Neural crest cell (in vitro differentiated cells): ENCODE measurements at regions not wholly inside any gene's neighbourhood (a gene's known extent, or its start where the extent isn't known, plus 50 kb on each side); places are given as distances from the start of the nearest gene placed in this dataset.

Source experiments
- DNase-seq: peaks from one replicate; pipeline ENCODE4 v3.0.0; 2021; ENCODE audit warnings: low read depth, mixed read lengths, low spot score
- H3K27ac Mint-ChIP-seq: one replicate; pipeline ENCODE4 v1.8.0; 2021; ENCODE audit warnings: mild to moderate bottlenecking, mixed read lengths; ENCODE audit not compliant: unreplicated experiment
- H3K27me3 Mint-ChIP-seq: 2 replicates; pipeline ENCODE4 v1.8.0; 2021; ENCODE audit warnings: low read depth, mild to moderate bottlenecking, mixed read lengths
- H3K36me3 Mint-ChIP-seq: 2 replicates; pipeline ENCODE4 v1.8.0; 2021; ENCODE audit warnings: low read depth, mild to moderate bottlenecking, mixed read lengths
- H3K4me1 Mint-ChIP-seq: 2 replicates; pipeline ENCODE4 v1.8.0; 2021; ENCODE audit warnings: mixed read lengths
- H3K4me3 Mint-ChIP-seq: one replicate; pipeline ENCODE4 v1.8.0; 2021; ENCODE audit warnings: mild to moderate bottlenecking, mixed read lengths
- H3K9me3 Mint-ChIP-seq: 2 replicates; pipeline ENCODE4 v1.8.0; 2021; ENCODE audit warnings: mixed read lengths
- TF ChIP-seq, protein P1 (sequence below): fragments of 200-600 bp; sonication (generic); conservative IDR thresholded peaks from 2 replicates; pipeline ENCODE4 v1.5.0; 2021; ENCODE audit warnings: antibody characterized with exemption, mild to moderate bottlenecking

DNA sequence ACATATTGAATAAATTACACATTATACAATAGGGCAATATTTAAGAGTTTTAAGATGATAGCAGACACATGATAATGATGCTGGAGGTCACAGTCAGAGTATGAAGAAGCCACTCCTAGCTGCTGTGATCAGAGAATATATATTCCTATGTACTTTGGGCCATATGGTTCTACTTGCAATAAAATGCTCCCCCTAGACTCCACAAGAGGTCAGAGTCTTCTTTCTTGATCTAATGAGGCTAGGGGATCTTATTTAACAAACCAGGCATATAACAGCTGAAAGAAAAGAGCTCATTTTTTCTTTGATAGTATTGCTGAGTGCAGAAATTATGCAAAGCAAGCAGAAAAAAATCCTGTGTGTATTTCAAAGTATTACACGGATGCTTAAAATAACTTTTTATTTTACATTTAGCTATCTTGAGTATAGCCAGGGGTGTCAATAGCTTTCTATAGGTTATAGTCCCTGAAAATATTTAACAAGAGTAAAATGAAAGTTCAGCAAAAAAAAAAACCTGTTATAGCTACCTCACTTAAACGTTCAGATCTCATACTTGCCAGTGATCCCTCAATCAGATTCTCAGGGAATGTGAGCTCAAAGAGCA, 748.7 kb upstream of the CHAC2 start:
- H3K4me1 Mint-ChIP-seq: no peaks in the 10 kb centered on the region
- DNase-seq: no peak
- H3K27ac Mint-ChIP-seq: no peak overlapping the region
- no peaks in the 10 kb centered on the region for H3K36me3 Mint-ChIP-seq
- no peaks in the 10 kb centered on the region for H3K9me3 Mint-ChIP-seq
- H3K27me3 Mint-ChIP-seq: no peaks in the 10 kb centered on the region
- TF ChIP-seq, protein P1, sequence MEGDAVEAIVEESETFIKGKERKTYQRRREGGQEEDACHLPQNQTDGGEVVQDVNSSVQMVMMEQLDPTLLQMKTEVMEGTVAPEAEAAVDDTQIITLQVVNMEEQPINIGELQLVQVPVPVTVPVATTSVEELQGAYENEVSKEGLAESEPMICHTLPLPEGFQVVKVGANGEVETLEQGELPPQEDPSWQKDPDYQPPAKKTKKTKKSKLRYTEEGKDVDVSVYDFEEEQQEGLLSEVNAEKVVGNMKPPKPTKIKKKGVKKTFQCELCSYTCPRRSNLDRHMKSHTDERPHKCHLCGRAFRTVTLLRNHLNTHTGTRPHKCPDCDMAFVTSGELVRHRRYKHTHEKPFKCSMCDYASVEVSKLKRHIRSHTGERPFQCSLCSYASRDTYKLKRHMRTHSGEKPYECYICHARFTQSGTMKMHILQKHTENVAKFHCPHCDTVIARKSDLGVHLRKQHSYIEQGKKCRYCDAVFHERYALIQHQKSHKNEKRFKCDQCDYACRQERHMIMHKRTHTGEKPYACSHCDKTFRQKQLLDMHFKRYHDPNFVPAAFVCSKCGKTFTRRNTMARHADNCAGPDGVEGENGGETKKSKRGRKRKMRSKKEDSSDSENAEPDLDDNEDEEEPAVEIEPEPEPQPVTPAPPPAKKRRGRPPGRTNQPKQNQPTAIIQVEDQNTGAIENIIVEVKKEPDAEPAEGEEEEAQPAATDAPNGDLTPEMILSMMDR: peak; percentile 38
- H3K4me3 Mint-ChIP-seq: no peak overlapping the region

DNA sequence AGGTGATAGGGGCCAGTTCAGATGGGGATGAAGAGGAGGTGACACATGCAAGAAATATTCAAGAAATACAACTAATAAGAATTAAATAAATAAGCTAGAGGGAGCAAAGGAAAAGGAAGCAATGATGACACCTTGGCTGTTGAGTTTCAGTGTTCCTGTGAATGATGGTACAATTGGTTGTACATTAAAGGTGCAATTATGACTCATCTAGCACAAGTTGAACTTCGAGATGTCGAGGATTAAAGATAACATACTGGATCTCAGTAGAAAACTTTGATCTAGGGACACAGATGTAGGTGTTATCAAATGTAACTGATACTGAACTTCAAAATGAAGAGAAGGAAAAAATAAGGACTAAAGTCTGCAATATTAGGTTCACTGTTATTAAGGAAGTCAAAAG, 760.6 kb upstream of the CHAC2 start:
- no peaks in the 10 kb centered on the region for H3K9me3 Mint-ChIP-seq
- peaks cover 5% of the 10 kb centered on the region for H3K4me1 Mint-ChIP-seq
- no peaks in the 10 kb centered on the region for H3K27me3 Mint-ChIP-seq

DNA sequence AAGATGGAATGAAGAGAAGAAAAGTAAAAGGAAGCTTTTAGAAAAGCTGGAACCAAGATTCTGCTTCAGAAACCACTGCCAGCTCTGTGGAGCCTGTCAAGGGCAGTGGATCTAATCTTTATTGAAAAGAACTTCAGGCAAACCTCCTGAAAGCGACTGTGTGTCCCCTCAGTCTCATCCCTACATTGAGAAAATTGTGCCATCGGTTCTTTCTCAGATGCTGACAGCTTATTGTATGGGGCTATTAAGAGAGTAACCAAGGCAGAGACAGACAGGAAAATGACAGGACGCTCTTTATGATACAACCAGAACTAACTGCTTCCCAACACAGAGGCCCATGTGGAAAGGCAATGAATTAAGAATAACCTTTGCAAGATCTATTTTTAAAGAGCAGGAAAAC, 763.2 kb upstream of the CHAC2 start:
- H3K4me1 Mint-ChIP-seq: peaks cover 5% of the 10 kb centered on the region
- no peak for DNase-seq
- no peak overlapping the region for H3K4me3 Mint-ChIP-seq
- no peaks in the 10 kb centered on the region for H3K36me3 Mint-ChIP-seq
- no peak overlapping the region for H3K27ac Mint-ChIP-seq
- TF ChIP-seq, protein P1: no peak
- no peaks in the 10 kb centered on the region for H3K9me3 Mint-ChIP-seq
- H3K27me3 Mint-ChIP-seq: no peaks in the 10 kb centered on the region

More for the DNA sequence above, 760.6 kb upstream of the CHAC2 start:
- TF ChIP-seq, protein P1: no peak
- Mint-ChIP-seq H3K27ac (no peak overlapping the region), H3K36me3 (no peaks in the 10 kb centered on the region), H3K4me3 (no peak overlapping the region)
- DNase-seq: no peak

DNA sequence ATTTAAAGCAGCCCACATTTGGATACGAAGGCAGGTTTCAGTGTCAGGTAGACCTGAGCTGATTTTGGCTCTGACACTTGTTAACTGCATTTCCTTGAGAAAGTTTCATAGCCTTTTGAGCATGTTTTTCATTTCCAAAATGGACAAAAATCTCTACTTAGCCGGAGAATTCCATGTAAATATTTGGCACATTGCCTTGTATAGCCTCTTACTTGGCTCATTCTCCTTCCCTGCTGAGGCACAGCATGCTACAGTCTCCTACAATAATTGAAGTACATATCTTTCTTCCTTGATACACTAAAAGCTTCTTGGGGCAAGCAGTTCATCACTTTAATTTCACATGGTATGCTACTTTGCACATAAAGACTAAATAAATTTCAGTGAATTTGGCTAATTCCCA, 772.2 kb upstream of the CHAC2 start:
- Mint-ChIP-seq H3K9me3 (peaks cover 13% of the 10 kb centered on the region), H3K4me3 (no peak overlapping the region), H3K27me3 (no peaks in the 10 kb centered on the region), H3K4me1 (no peaks in the 10 kb centered on the region), H3K36me3 (no peaks in the 10 kb centered on the region), H3K27ac (no peak overlapping the region)
- TF ChIP-seq, protein P1: no peak
- no peak for DNase-seq

DNA sequence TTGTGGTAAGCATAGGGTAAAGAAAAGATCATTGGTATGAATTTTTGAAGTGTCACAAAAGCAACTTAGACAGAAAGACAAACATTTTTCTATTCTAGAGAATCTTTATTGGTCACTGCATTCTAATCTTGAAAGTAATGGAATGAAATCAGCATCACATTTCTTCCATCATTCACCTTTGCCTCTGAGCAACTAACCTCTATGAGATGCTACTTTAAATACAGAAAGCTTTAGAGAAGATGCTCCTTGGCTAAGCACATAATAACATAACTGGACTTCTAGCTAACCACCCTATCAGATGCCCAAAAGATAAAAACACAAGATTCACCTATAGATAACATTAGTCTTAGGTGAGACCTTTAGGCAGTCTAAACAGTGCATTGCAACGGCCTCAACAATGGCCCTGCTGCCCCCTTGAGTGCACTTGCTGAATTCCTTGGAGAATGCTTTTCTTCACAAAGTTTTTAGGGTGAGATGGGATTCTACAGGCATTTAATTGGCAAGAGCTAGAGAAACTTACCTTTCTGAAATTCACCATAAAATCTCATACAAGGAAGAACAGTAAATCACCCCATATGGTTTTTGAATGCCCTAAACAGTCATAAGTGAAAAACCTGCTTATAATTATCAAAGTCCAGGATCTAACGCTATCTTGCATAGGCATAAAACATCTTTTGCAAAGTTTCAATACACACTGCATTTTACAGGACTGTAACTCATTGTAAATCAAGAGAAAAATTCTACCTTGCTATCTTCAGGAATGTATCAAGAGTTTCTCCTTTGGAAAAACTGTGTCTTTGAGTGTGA, 791.3 kb upstream of the CHAC2 start:
- H3K4me3 Mint-ChIP-seq: no peak overlapping the region
- no peaks in the 10 kb centered on the region for H3K4me1 Mint-ChIP-seq
- TF ChIP-seq, protein P1: peak; percentile 64
- H3K27me3 Mint-ChIP-seq: no peaks in the 10 kb centered on the region
- H3K9me3 Mint-ChIP-seq: no peaks in the 10 kb centered on the region
- no peaks in the 10 kb centered on the region for H3K36me3 Mint-ChIP-seq
- DNase-seq: peak; percentile 3
- no peak overlapping the region for H3K27ac Mint-ChIP-seq
